CD4-positive, alpha-beta T cell treated with Interleukin-17A for 1 hour (primary cell): ENCODE measurements at regions not wholly inside any gene's neighbourhood (a gene's known extent, or its start where the extent isn't known, plus 50 kb on each side); places are given as distances from the start of the nearest gene placed in this dataset.
"Not testable (repeated sequence)": the region's sequence is repeated elsewhere in the genome, so short reads cannot be mapped to it uniquely, and the experiment has no call there.

Experiments used
- DNase-seq: peaks from one replicate; pipeline ENCODE4 v3.0.0-alpha.2; 2020

DNA sequence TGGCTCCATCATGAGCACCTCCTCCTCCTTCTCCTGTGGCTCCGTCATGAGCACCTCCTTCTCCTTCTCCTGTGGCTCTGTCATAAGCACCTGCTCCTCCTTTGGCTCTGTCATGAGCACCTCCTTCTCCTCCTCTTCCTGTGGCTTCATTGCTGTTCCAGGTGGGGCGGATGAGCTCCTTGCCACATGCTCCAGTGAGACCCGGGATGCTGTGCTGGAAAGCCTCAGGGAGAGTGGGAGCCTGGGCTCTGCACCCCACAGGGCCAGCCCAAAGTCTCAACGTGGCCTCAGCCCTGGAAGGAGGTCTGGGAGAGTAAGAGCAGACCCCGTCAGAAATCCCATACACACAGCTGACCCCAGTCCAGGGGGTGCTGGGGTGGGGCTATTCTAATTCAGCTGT is 380.7 kb downstream of the TCERG1L start:
- DNase-seq, result no peak

GRCh38 chr10:130931256-130931655 is 380.3 kb downstream of the TCERG1L start:
- DNase-seq, result no peak

GRCh38 chr10:130932326-130933007 is 379.1 kb downstream of the TCERG1L start:
- no peak for DNase-seq

GRCh38 chr10:130933008-130933390 is 378.5 kb downstream of the TCERG1L start:
- DNase-seq, result no peak

DNA sequence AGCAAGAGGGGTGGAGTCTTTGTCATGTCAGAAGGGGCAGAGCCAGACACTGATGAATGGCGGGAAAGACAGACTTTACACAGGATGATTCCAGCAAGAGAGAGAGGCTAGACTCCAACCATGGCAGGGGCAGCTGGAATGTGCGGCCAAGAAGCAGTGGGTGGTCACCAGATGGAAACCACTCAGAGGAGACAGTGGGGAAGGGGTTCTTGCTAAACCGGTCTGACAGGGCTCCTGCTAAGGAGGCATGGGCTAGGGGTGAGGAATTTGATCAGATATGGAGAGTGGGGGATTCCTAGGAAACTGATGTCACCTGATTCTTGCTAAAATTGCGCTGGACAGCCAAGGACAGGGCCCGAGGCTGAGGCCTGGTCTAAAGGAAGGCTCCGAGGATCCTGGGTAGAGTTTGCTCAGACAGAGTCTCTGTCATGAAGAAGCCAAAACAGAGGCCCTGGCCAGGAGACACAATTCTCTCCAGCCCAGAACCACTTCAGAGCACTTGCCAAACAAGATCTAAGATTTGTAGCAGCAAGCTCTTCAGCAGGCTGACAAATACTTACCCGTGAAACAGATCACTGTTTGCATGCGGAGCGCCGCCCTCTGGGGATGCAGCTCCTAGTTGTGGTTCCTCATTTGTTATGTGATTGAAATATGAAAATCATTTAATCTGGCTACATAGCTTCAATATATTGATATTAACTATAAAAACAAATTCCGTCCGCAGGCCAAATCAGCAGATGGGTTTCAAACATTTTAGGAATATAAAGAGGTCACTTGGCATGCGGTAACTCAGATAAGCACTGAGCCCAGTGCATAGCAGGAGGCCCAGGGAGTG is 377.0 kb downstream of the TCERG1L start:
- DNase-seq, result no peak

DNA sequence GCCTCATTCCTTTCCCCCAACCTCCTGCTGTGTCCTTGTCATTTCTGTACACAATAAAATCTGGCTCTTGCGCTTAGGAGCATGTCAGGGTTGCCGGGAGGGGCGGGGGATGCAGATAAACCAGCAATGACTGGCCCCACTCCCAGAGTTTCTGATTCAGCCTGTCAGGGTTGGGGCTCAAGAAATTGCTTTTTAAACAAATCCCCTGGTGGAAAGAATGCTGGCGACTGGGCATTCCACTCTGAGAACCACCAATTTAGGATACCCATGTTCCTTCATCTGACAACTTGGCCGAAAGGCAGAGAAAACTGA is 376.4 kb downstream of the TCERG1L start:
- no peak for DNase-seq

- no peak for DNase-seq
These were observed 375.5 kb downstream of the TCERG1L start for GRCh38 chr10:130935897-130936550.

DNA sequence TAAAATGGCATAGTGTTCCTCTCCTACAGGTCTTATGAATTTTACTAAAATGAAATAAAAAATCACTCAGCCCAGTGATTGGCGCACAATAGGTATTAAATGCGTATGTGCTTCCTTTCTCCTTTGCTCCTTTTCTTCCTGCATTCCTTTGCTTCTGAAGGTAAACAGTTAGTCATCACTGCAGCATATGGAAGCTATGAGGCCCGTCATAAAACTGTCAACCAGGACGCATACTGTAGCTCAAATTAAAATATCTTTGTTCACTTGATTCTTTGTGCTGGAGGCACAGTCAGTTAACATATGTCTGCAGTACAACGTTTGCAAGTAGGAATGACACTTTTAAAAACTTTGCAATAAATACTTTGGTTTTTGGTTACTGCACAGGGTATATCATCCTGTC is 374.7 kb downstream of the TCERG1L start:
- no peak for DNase-seq

- no peak for DNase-seq
These were observed 373.5 kb downstream of the TCERG1L start for GRCh38 chr10:130938051-130938450.

- not testable (repeated sequence) for DNase-seq
These were observed 372.6 kb downstream of the TCERG1L start for GRCh38 chr10:130938891-130939290.

GRCh38 chr10:130941886-130942285 is 369.6 kb downstream of the TCERG1L start:
- DNase-seq, result no peak

DNA sequence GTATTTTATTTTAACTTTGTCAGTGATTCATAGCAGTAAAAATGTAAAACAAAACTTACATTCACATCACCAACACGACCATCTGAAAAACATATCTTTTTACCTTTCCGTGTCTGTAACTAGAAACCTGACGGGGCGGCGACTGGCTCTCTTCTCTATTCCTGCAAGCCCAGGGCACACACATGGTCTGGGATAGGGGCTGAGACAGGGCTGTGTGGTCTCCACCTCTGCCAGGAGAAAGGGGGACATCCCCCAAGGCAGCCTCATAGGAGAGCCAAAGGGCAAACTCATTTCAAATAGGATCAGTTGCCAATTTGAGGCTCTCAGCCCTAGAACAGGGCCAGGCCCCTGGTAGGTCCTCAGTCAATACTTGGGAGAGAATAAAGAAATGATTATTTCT is 359.4 kb downstream of the TCERG1L start:
- DNase-seq, result no peak

DNA sequence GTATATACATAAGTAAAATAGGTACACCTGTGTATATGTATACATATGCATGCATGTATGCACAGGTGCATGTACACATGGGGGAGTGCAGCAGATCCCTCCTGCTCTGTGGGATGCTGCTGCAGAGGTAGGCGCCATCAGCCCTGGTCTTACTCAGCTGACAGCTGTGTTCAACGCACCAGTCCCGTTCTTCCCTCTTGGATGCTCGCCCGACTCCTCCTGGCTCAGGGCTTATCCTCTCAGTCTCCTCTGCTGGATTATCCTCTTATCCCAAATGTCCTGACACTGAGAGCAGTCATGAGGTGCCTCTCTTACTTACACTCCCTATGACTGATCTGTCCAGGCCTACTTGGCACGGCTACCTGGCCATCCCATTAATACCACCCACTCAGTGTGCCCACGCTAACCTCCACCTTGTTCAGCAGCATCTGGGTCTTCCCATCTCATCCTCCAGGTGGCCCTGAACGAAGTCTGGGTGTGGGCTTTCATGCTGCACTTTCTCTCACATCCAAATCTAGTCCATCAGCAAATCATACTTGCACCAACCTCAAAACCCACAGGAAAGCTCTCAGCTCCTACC is 357.1 kb downstream of the TCERG1L start:
- no peak for DNase-seq

DNA sequence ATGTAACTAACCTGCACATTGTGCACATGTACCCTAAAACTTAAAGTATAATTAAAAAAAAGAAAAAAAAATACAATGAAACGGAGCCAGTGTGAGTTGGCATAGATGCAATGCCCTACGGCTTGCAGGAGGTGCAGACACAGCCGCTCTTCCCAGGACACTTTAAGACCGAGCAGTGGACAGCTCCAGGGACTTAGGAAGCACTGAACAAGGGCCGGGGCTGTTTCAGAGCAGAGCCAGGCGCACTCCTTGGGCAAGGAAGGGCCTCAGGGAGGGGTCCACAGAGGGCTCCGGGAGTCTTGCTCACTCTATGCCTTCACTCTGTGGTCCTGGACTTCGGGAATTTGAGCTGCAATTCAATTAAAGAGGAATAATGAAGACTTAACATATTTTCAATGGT is 355.3 kb downstream of the TCERG1L start:
- no peak for DNase-seq

DNA sequence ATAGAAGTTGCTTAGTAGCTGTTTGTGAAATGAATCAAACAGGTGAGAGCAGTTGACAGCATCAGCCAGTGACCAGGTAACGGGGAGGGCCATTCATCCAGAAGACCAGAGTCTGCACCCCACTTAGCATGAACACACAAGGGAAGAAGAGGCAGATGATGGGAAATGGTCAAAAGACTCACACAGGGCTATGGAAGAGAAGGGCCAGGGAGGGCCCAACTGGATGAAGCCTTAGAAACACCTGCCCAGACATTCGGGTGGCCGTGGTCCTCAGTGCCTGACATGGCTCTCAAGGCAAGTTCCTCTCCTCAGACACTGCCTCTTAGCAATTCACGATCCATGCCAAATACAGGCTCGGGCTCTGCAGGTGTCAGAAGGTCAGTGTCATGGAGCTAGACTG is 354.1 kb downstream of the TCERG1L start:
- DNase-seq, result no peak

GRCh38 chr10:130958003-130958402 is 353.5 kb downstream of the TCERG1L start:
- no peak for DNase-seq

DNA sequence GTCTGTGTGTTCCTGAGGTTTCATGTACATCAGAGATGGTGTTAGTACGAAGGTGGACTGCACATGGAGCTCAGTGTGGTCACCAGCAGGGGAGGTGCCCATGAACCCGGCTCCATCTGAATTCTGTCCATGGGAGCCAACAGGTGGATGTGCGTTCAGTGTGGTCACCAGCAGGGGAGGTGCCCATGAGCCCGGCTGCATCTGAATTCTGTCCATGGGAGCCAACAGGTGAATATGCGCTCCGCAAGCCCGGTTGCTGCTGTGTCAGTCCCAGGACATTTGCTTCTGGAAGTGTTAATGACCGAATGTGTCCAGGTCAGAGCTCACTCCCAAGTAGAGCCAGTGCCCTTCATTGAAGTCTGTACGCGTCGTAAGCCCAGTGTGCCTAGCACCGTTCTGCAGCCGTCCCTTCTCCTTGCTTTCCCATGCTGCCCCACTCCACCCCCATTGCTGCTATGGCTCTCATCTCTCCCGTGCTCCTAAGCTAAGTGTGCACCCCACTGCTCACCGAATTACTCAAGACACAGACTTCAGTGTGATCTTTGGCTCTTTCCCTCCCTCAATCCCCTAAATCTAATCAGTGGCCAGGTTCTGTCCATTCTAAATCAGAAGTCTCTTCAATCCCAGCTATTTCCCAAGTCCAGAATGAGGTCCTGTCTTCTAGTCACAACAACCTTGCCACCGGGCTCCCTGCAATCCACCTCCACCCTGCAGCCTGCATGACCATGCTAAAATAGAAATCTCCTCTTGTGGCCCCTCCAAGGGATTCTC is 352.4 kb downstream of the TCERG1L start:
- no peak for DNase-seq

DNA sequence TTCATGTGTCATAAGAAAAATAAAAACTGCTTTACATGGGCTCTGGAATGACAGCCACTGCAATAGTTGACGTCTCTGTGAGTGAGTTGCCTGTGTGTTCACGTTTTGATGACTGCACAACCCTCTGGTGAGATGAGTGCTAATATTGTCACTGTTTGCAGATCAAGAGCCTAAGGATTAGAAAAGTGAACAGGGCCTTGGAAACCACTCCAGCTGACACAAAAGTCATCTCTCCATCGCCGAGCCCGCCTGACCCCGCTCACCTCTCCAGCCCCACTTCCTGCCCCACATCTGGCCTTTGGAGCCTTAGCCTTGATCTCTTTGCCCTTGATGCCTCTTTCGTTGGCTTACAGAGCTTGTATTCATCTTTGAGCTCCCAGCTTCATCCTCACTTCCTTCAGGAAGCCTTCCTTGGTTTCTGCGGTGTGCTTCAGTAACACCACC is 351.7 kb downstream of the TCERG1L start:
- DNase-seq, result no peak

DNA sequence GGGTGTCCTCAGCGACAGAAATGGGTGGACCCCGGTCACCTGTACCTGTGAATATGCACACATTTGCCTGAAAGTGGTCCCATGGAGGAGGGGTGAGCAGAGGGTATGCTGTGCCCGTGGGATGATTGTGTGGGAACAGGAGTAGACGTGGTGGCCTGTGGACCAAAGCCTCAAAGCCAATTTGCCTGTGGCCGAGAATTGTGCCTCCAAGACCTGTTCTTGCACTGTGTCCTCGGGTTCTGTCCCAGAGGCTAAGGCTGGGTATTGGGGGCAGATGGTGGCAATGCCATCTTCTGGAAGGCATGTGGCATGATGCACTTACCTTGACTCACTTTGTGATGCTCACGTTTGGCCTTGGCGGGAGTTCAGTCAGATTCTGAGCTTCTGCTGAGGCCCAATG is 351.0 kb downstream of the TCERG1L start:
- no peak for DNase-seq

- DNase-seq, result no peak
These were observed 349.8 kb downstream of the TCERG1L start for GRCh38 chr10:130961506-130962239.

GRCh38 chr10:130962240-130963051 is 349.1 kb downstream of the TCERG1L start:
- no peak for DNase-seq
